GM12872 (cell line): ENCODE measurements at regions not wholly inside any gene's neighbourhood (a gene's known extent, or its start where the extent isn't known, plus 50 kb on each side); places are given as distances from the start of the nearest gene placed in this dataset.

ENCODE experiments used
- CTCF ChIP-seq: IDR thresholded peaks from 3 replicates; pipeline ENCODE4 v1.5.1; 2011; ENCODE audit warnings: low read depth, mild to moderate bottlenecking, low read length, moderate library complexity; ENCODE audit not compliant: insufficient read depth

DNA sequence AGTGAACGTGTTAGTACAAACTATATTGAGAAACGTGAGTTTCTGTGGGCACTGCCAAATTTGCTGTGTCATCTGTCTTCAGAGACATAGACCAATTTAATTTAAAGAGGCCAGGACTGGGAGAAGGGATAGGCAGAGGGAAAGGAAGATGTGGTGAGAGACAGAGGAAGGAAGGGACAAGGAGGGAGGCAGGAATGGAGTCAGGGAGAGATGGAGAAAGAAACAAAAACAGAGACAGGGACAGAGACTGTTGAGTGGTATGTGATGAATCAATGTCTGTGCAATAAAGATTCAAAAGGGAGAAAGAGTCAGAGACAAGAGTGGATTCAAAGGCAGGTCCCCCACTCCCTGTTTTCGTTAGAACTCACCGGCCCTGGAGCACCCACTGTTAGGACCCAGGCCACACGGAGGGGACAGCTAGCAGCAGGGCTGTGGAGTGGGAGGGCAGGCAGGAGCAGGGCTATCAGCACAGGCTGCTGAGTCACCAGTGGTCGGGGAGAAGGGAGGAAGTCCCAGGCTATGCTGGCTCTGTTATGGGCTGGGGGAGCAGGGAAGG is 51.6 kb upstream of the CHD6 start:
- TF ChIP-seq CTCF = no peak

DNA sequence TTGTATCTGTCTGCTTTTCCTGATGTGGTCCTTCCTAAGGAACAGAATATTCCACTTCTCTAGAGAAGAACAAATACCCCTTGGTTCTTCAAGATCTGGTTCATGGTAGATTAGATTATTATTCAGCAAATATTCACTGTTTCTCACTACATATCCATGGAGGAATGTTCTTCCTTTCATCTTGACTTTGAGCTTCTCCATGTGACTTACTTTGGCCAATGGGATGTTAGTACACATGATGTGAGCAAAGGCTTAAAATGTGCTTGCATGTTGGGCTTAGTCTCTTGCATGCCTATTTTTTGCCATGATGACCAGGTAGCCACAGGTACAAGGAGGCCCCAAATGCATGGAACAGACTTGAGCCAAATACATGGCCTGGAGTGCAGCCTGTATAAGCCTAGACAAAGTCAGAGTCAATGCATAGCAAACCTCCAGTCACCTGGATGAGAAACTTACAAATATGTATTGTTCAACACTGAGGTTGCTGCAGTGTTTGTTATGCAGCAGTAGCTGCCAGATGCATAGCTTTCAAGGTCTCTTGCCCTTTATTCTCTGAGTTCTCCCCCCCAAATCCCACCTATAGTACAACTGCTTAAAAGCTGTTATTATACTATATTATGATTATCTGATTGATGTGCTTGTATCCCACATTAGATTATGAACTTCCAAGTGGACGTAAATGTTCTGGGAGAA is 50.0 kb upstream of the CHD6 start:
- TF ChIP-seq CTCF = no peak
